HCT116 (cell line): ENCODE measurements at regions not wholly inside any gene's neighbourhood (a gene's known extent, or its start where the extent isn't known, plus 50 kb on each side); places are given as distances from the start of the nearest gene placed in this dataset.

Source experiments
- ATAC-seq: fragments of 200-7000 bp; cut with Tn5 transposase; 2 replicates; pipeline ENCODE4 v1.9.1; 2020; ENCODE audit warnings: mild to moderate bottlenecking, moderate library complexity
- BruUV-seq: library from RNA; stranded (reverse); fragments of 400-500 nt; replicated peaks from 2 replicates; lab custom pipeline; 2021; lab: Mats Ljungman, UMichigan
- CTCF ChIA-PET: fragments of 300-600 bp; sonication (Branson Sonifier 250); formaldehyde crosslinking; loops from one replicate; lab custom pipeline; 2021; ENCODE audit warnings: antibody characterized with exemption; lab: Charles Lee
- POLR2A ChIA-PET: fragments of 300-600, 350-600 bp; sonication (Branson Sonifier 250); formaldehyde crosslinking; loops from one replicate; lab custom pipeline; 2021; ENCODE audit warnings: antibody characterized with exemption; lab: Charles Lee
- RAD21 ChIA-PET, 2 experiments: fragments of 300-600 bp; sonication (Branson Sonifier 250); formaldehyde crosslinking; loops; one replicate each; lab custom pipeline; 2023; ENCODE audit warnings: low total read pairs in 2 of 2; ENCODE audit not compliant: uncharacterized antibody in 2 of 2, unreplicated experiment in 2 of 2, low non-redundant PET in 1 of 2; lab: Charles Lee
- DNase-seq: peaks from one replicate; pipeline ENCODE4 v3.0.0-alpha.2; 2010; ENCODE audit warnings: low read depth, low spot score
- H2AFZ ChIP-seq: fragments of 200-600 bp; shearing (Covaris generic), sonication (generic); 2 replicates; pipeline ENCODE4 v1.6.1; 2017; ENCODE audit warnings: low read depth, mixed run types, mixed read lengths, antibody characterized with exemption, low read length; ENCODE audit not compliant: poor library complexity, severe bottlenecking
- H3K27ac ChIP-seq: 2 replicates; pipeline ENCODE4 v1.5.1; 2012; ENCODE audit warnings: low read depth, low read length
- H3K27me3 ChIP-seq: fragments of 200-600 bp; sonication (generic); 2 replicates; pipeline ENCODE4 v1.6.1; 2016; ENCODE audit warnings: mixed run types, low read length, mixed read lengths; ENCODE audit not compliant: insufficient read depth
- H3K36me3 ChIP-seq, 2 experiments: fragments of 200-500 bp in 1 of 2; fragments of 200-600 bp in 1 of 2; sonication (Bioruptor generic) in 1 of 2; sonication (generic) in 1 of 2; 2 replicates each; pipeline versions ENCODE4 v1.5.1 to v1.6.1; 2014 to 2016; ENCODE audit warnings: low read length in 2 of 2, inconsistent platforms in 1 of 2, mixed read lengths in 1 of 2, mixed run types in 1 of 2; ENCODE audit not compliant: insufficient read depth in 2 of 2, control insufficient read depth in 1 of 2
- H3K4me1 ChIP-seq, 2 experiments: fragments of 200-600 bp in 1 of 2; sonication (generic) in 1 of 2; 2 replicates each; pipeline versions ENCODE4 v1.5.1 to v1.6.1; 2012 to 2017; ENCODE audit warnings: low read length in 2 of 2, inconsistent platforms in 1 of 2, mild to moderate bottlenecking in 1 of 2, mixed read lengths in 1 of 2, mixed run types in 1 of 2, moderate library complexity in 1 of 2; ENCODE audit not compliant: insufficient read depth in 2 of 2, control insufficient read depth in 1 of 2
- H3K4me2 ChIP-seq: fragments of 200-600 bp; sonication (generic); 2 replicates; pipeline ENCODE4 v1.6.1; 2017; ENCODE audit warnings: mixed run types, low read length, mixed read lengths
- H3K4me3 ChIP-seq, 2 experiments: fragments of 200-600 bp in 1 of 2; sonication (generic) in 1 of 2; replicated peaks in 1 of 2; 2 replicates each; pipeline ENCODE4 v1.5.1; 2011 to 2016; ENCODE audit warnings: low read length in 2 of 2, control low read depth in 1 of 2, low read depth in 1 of 2, mild to moderate bottlenecking in 1 of 2, mixed read lengths in 1 of 2, mixed run types in 1 of 2
- H3K79me2 ChIP-seq: fragments of 200-600 bp; sonication (generic); 2 replicates; pipeline ENCODE4 v1.6.1; 2017; ENCODE audit warnings: mild to moderate bottlenecking, mixed run types, low read length, moderate library complexity, mixed read lengths; ENCODE audit not compliant: insufficient read depth
- H3K9ac ChIP-seq: fragments of 200-600 bp; sonication (generic); 2 replicates; pipeline ENCODE4 v1.6.1; 2016; ENCODE audit warnings: low read length, mixed read lengths
- H3K9me2 ChIP-seq: fragments of 200-600 bp; sonication (generic), shearing (Covaris generic); 2 replicates; pipeline ENCODE4 v1.6.1; 2017; ENCODE audit warnings: mixed run types, mild to moderate bottlenecking, moderate library complexity; ENCODE audit not compliant: insufficient read depth
- H3K9me3 ChIP-seq, 2 experiments: fragments of 200-500 bp in 1 of 2; fragments of 200-600 bp in 1 of 2; sonication (Bioruptor generic) in 1 of 2; sonication (generic) in 1 of 2; 2 replicates each; pipeline ENCODE4 v1.6.1; 2014 to 2017; ENCODE audit warnings: low read length in 2 of 2, mixed read lengths in 2 of 2, inconsistent platforms in 1 of 2, low read depth in 1 of 2, mild to moderate bottlenecking in 1 of 2, mixed run types in 1 of 2, moderate library complexity in 1 of 2; ENCODE audit not compliant: control insufficient read depth in 1 of 2, insufficient read depth in 1 of 2
- H4K20me1 ChIP-seq: fragments of 200-600 bp; sonication (generic), shearing (Covaris generic); 2 replicates; pipeline ENCODE4 v1.6.1; 2017; ENCODE audit warnings: mixed run types, mild to moderate bottlenecking, moderate library complexity; ENCODE audit not compliant: insufficient read depth
- CBX3 ChIP-seq: IDR thresholded peaks from 2 replicates; pipeline ENCODE4 v1.6.1; 2012; ENCODE audit warnings: low read depth
- CEBPB ChIP-seq: IDR thresholded peaks from 2 replicates; pipeline ENCODE4 v1.6.1; 2012; ENCODE audit warnings: low read depth
- EGR1 ChIP-seq: IDR thresholded peaks from 2 replicates; pipeline ENCODE4 v1.6.1; 2012; ENCODE audit warnings: low read depth
- ELF1 ChIP-seq: IDR thresholded peaks from 2 replicates; pipeline ENCODE4 v1.6.1; 2012; ENCODE audit warnings: low read depth, borderline replicate concordance
- EZH2 ChIP-seq: fragments of 200-600 bp; sonication (generic); IDR thresholded peaks from 2 replicates; pipeline ENCODE4 v1.6.1; 2017; ENCODE audit warnings: antibody characterized with exemption, mixed run types
- EZH2phosphoT487 ChIP-seq: fragments of 200-600 bp; IDR thresholded peaks from 2 replicates; pipeline ENCODE4 v1.6.1; 2018; ENCODE audit warnings: antibody characterized with exemption, borderline replicate concordance
- FOSL1 ChIP-seq: IDR thresholded peaks from 2 replicates; pipeline ENCODE4 v1.6.1; 2012; ENCODE audit warnings: low read depth
- JUND ChIP-seq: IDR thresholded peaks from 2 replicates; pipeline ENCODE4 v1.6.1; 2012
- POLR2A ChIP-seq: IDR thresholded peaks from 2 replicates; pipeline ENCODE4 v1.7.0; 2011; ENCODE audit warnings: borderline replicate concordance; ENCODE audit not compliant: insufficient read depth, insufficient read length; ENCODE audit errors: extremely low read depth
- POLR2AphosphoS5 ChIP-seq: IDR thresholded peaks from 2 replicates; pipeline ENCODE4 v1.6.1; 2011; ENCODE audit warnings: mild to moderate bottlenecking, low read depth, low read length, moderate library complexity
- SIN3A ChIP-seq: IDR thresholded peaks from 2 replicates; pipeline ENCODE4 v1.6.1; 2012; ENCODE audit warnings: low read depth
- SP1 ChIP-seq: IDR thresholded peaks from 2 replicates; pipeline ENCODE4 v1.6.1; 2012; ENCODE audit warnings: low read depth
- SRF ChIP-seq: IDR thresholded peaks from 2 replicates; pipeline ENCODE4 v1.6.1; 2012; ENCODE audit warnings: low read depth
- YY1 ChIP-seq: IDR thresholded peaks from 2 replicates; pipeline ENCODE4 v1.6.1; 2011; ENCODE audit warnings: low read length, low read depth, moderate library complexity, mild to moderate bottlenecking; ENCODE audit not compliant: insufficient replicate concordance; ENCODE audit errors: extremely low read depth
- ZBTB33 ChIP-seq: IDR thresholded peaks from 2 replicates; pipeline ENCODE4 v1.6.1; 2011; ENCODE audit warnings: mild to moderate bottlenecking, low read length, moderate library complexity; ENCODE audit not compliant: insufficient replicate concordance; ENCODE audit errors: extremely low read depth
- ZFX ChIP-seq: fragments of 450-650 bp; IDR thresholded peaks from 2 replicates; pipeline ENCODE4 v1.6.1; 2017
- intact Hi-C: fragments of 100-400 bp; cut with micrococcal nuclease; formaldehyde crosslinking; loops from 2 replicates; pipeline ENCODE4 v1.10.0; 2022
- TF ChIP-seq, protein P1 (sequence below): IDR thresholded peaks from 2 replicates; pipeline ENCODE4 v1.6.1; 2012
- TF ChIP-seq, protein P2 (sequence below): IDR thresholded peaks from 2 replicates; pipeline ENCODE4 v1.6.1; 2012
- TF ChIP-seq, protein P3 (sequence below), 3 experiments: fragments of 200-600 bp in 1 of 3; sonication (generic) in 1 of 3; IDR thresholded peaks in 2 of 3; conservative IDR thresholded peaks in 1 of 3; 2 replicates each; pipeline ENCODE4 v1.5.1; 2012 to 2017; ENCODE audit warnings: low read depth in 2 of 3, low read length in 2 of 3, antibody characterized with exemption in 1 of 3, borderline replicate concordance in 1 of 3, control low read depth in 1 of 3, mild to moderate bottlenecking in 1 of 3, mixed read lengths in 1 of 3, mixed run types in 1 of 3, moderate library complexity in 1 of 3; ENCODE audit not compliant: insufficient read depth in 1 of 3

- no peaks in the 10 kb centered on the region for H3K36me3 ChIP-seq
- no peak overlapping the region for H3K27ac ChIP-seq
- no peak overlapping the region for H3K9ac ChIP-seq
- H3K79me2 ChIP-seq = no peaks in the 10 kb centered on the region
- no peak overlapping the region for H3K4me2 ChIP-seq
- H4K20me1 ChIP-seq = no peaks in the 10 kb centered on the region
- ChIA-PET POLR2A (no interaction called here), CTCF (no interaction called here), RAD21 (no interaction called here)
- intact Hi-C loops = no loop called here
- H3K9me3 ChIP-seq = no peaks in the 10 kb centered on the region
- no peaks in the 10 kb centered on the region for H3K27me3 ChIP-seq
- H3K9me2 ChIP-seq = no peaks in the 10 kb centered on the region
- no TSS peak for BruUV-seq
- no peak for ATAC-seq
- H3K4me3 ChIP-seq = no peak overlapping the region
- no peak for TF ChIP-seq ELF1
- TF ChIP-seq EGR1 = no peak
- TF ChIP-seq, protein P1, sequence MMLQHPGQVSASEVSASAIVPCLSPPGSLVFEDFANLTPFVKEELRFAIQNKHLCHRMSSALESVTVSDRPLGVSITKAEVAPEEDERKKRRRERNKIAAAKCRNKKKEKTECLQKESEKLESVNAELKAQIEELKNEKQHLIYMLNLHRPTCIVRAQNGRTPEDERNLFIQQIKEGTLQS = no peak
- TF ChIP-seq EZH2phosphoT487 = no peak
- TF ChIP-seq YY1 = no peak
- TF ChIP-seq CBX3 = no peak
- no peak for TF ChIP-seq POLR2AphosphoS5
- TF ChIP-seq POLR2A = no peak
- no peak for TF ChIP-seq CEBPB
- no peak for TF ChIP-seq EZH2
- no peak for TF ChIP-seq ZFX
- TF ChIP-seq SP1 = no peak
- TF ChIP-seq, protein P2, sequence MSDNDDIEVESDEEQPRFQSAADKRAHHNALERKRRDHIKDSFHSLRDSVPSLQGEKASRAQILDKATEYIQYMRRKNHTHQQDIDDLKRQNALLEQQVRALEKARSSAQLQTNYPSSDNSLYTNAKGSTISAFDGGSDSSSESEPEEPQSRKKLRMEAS = no peak
- no peak for TF ChIP-seq SRF
- no peak for TF ChIP-seq SIN3A
- TF ChIP-seq, protein P3, sequence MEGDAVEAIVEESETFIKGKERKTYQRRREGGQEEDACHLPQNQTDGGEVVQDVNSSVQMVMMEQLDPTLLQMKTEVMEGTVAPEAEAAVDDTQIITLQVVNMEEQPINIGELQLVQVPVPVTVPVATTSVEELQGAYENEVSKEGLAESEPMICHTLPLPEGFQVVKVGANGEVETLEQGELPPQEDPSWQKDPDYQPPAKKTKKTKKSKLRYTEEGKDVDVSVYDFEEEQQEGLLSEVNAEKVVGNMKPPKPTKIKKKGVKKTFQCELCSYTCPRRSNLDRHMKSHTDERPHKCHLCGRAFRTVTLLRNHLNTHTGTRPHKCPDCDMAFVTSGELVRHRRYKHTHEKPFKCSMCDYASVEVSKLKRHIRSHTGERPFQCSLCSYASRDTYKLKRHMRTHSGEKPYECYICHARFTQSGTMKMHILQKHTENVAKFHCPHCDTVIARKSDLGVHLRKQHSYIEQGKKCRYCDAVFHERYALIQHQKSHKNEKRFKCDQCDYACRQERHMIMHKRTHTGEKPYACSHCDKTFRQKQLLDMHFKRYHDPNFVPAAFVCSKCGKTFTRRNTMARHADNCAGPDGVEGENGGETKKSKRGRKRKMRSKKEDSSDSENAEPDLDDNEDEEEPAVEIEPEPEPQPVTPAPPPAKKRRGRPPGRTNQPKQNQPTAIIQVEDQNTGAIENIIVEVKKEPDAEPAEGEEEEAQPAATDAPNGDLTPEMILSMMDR (IDR thresholded peaks at IDR 0.05 in 2 of 3, conservative IDR thresholded peaks at IDR 0.05 in 1 of 3; ENCODE audit: borderline replicate concordance in 1 of 3, insufficient read depth in 1 of 3, low read depth in 2 of 3, low read length in 2 of 3) = no peak
- TF ChIP-seq JUND = no peak
- TF ChIP-seq ZBTB33 = no peak
- TF ChIP-seq FOSL1 = no peak
- peaks cover 13 to 34% of the 10 kb centered on the region in 2 experiments for H3K4me1 ChIP-seq
- no peak for DNase-seq
- no peak overlapping the region for H2AFZ ChIP-seq
Measured at GRCh38 chr4:1569461-1570151, 114.5 kb downstream of the FAM53A start.
